HepG2 (cell line): ENCODE measurements at regions not wholly inside any gene's neighbourhood (a gene's known extent, or its start where the extent isn't known, plus 50 kb on each side); places are given as distances from the start of the nearest gene placed in this dataset.
A peak's percentile ranks its signal among the peaks of the same experiment; 100 is the strongest.

Experiments
- ATF7 ChIP-seq, 2 experiments: fragments of 450-650 bp in 1 of 2; sonication (generic) in 1 of 2; formaldehyde crosslinking in 1 of 2; IDR thresholded peaks; 2 replicates each; pipeline versions ENCODE4 v1.4.0 to v1.6.1; 2016 to 2020; ENCODE audit warnings: antibody characterized with exemption in 1 of 2, mild to moderate bottlenecking in 1 of 2, missing genetic modification reagents in 1 of 2
- CCDC6 ChIP-seq: sonication (generic); formaldehyde crosslinking; IDR thresholded peaks from 2 replicates; pipeline ENCODE4 v1.8.1; 2022; ENCODE audit warnings: mild to moderate bottlenecking, missing genetic modification reagents, moderate library complexity
- RAD51 ChIP-seq: fragments of 450-650 bp; IDR thresholded peaks from 2 replicates; pipeline ENCODE4 v1.6.1; 2016; ENCODE audit warnings: borderline replicate concordance
- RELA ChIP-seq: sonication (generic); formaldehyde crosslinking; IDR thresholded peaks from 2 replicates; pipeline ENCODE4 v1.4.0; 2020; ENCODE audit warnings: missing genetic modification reagents
- SMAD1 ChIP-seq: sonication (generic); formaldehyde crosslinking; IDR thresholded peaks from 2 replicates; pipeline ENCODE4 v1.4.0; 2020; ENCODE audit warnings: missing genetic modification reagents, low read depth, mild to moderate bottlenecking, borderline replicate concordance
- TOE1 ChIP-seq: sonication (generic); formaldehyde crosslinking; IDR thresholded peaks from 2 replicates; pipeline ENCODE4 v1.4.0; 2020; ENCODE audit warnings: mild to moderate bottlenecking, missing genetic modification reagents
- TOPORS ChIP-seq: sonication (generic); formaldehyde crosslinking; IDR thresholded peaks from 2 replicates; pipeline ENCODE4 v1.8.0; 2023; ENCODE audit warnings: mild to moderate bottlenecking, missing genetic modification reagents
- ZNF101 ChIP-seq: sonication (generic); formaldehyde crosslinking; IDR thresholded peaks from 2 replicates; pipeline ENCODE4 v1.4.0; 2020; ENCODE audit warnings: mild to moderate bottlenecking, low read depth, missing genetic modification reagents, borderline replicate concordance
- ZNF160 ChIP-seq: sonication (generic); formaldehyde crosslinking; IDR thresholded peaks from 2 replicates; pipeline ENCODE4 v1.8.0; 2022; ENCODE audit warnings: mild to moderate bottlenecking, inconsistent platforms, missing genetic modification reagents
- ZNF232 ChIP-seq: sonication (generic); formaldehyde crosslinking; IDR thresholded peaks from 2 replicates; pipeline ENCODE4 v1.4.0; 2020; ENCODE audit warnings: missing genetic modification reagents, borderline replicate concordance
- ZNF337 ChIP-seq: sonication (generic); formaldehyde crosslinking; IDR thresholded peaks from 2 replicates; pipeline ENCODE4 v1.5.1; 2020; ENCODE audit warnings: missing genetic modification reagents, low read depth, mild to moderate bottlenecking, borderline replicate concordance
- ZNF703 ChIP-seq: sonication (generic); formaldehyde crosslinking; IDR thresholded peaks from 2 replicates; pipeline ENCODE4 v1.5.1; 2020; ENCODE audit warnings: missing genetic modification reagents, mild to moderate bottlenecking, moderate library complexity, borderline replicate concordance
- ZNF746 ChIP-seq: sonication (generic); formaldehyde crosslinking; IDR thresholded peaks from 2 replicates; pipeline ENCODE4 v1.8.0; 2022; ENCODE audit warnings: mild to moderate bottlenecking, missing genetic modification reagents
- ZNF878 ChIP-seq: sonication (generic); formaldehyde crosslinking; IDR thresholded peaks from 2 replicates; pipeline ENCODE4 v1.8.1; 2023; ENCODE audit warnings: mild to moderate bottlenecking, missing genetic modification reagents, moderate library complexity
- TF ChIP-seq, protein P1 (sequence below), 2 experiments: fragments of 450-650 bp in 1 of 2; sonication (generic) in 1 of 2; formaldehyde crosslinking in 1 of 2; IDR thresholded peaks; 2 replicates each; pipeline versions ENCODE4 v1.6.1 to v1.8.0; 2016 to 2022; ENCODE audit warnings: antibody characterized with exemption in 1 of 2, mild to moderate bottlenecking in 1 of 2, missing genetic modification reagents in 1 of 2
- TF ChIP-seq, protein P2 (sequence below): sonication (generic); formaldehyde crosslinking; IDR thresholded peaks from 2 replicates; pipeline ENCODE4 v1.9.0; 2021; ENCODE audit warnings: missing genetic modification reagents, mild to moderate bottlenecking, borderline replicate concordance

DNA sequence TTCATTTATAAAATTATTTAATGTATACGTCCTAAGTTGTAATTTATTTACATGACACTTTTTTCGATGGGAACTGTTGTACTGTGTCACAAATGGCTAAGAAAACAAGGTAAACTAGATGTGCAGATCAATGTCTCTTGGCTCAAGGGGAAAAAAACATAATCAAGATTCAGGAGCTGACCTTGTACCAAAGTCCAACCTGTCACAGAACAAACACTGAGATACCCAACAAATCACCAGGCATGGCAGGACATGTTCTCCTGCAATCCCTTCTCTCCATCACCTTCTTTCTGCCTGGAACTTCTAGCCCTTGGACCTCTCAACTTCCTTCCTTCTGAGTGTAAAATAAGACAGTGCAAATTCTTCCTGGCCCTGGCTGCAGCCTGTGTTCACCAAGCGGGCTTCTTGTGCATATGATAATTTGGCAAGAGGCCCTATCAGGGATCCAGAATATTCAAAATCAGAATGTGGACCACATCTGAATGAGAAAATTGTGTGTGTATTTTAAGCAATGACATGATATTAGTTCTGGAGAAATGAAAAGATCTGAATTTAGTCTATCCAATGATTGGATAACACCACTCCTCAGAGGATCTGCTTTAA, 445.9 kb downstream of the ZNF536 start (continued):
- TF ChIP-seq, protein P1, sequence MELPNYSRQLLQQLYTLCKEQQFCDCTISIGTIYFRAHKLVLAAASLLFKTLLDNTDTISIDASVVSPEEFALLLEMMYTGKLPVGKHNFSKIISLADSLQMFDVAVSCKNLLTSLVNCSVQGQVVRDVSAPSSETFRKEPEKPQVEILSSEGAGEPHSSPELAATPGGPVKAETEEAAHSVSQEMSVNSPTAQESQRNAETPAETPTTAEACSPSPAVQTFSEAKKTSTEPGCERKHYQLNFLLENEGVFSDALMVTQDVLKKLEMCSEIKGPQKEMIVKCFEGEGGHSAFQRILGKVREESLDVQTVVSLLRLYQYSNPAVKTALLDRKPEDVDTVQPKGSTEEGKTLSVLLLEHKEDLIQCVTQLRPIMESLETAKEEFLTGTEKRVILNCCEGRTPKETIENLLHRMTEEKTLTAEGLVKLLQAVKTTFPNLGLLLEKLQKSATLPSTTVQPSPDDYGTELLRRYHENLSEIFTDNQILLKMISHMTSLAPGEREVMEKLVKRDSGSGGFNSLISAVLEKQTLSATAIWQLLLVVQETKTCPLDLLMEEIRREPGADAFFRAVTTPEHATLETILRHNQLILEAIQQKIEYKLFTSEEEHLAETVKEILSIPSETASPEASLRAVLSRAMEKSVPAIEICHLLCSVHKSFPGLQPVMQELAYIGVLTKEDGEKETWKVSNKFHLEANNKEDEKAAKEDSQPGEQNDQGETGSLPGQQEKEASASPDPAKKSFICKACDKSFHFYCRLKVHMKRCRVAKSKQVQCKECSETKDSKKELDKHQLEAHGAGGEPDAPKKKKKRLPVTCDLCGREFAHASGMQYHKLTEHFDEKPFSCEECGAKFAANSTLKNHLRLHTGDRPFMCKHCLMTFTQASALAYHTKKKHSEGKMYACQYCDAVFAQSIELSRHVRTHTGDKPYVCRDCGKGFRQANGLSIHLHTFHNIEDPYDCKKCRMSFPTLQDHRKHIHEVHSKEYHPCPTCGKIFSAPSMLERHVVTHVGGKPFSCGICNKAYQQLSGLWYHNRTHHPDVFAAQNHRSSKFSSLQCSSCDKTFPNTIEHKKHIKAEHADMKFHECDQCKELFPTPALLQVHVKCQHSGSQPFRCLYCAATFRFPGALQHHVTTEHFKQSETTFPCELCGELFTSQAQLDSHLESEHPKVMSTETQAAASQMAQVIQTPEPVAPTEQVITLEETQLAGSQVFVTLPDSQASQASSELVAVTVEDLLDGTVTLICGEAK (IDR thresholded peaks at IDR 0.05), result no peak
- TF ChIP-seq, protein P1 (CRISPR knock-in tag; IDR thresholded peaks at IDR 0.05), result no peak
- TF ChIP-seq CCDC6 (no peak), ZNF160 (CRISPR knock-in tag) (no peak), ZNF101 (CRISPR knock-in tag) (no peak), ZNF337 (CRISPR knock-in tag) (no peak), ATF7 (IDR thresholded peaks at IDR 0.05) (no peak), ATF7 (CRISPR knock-in tag; IDR thresholded peaks at IDR 0.05) (no peak), TOPORS (CRISPR knock-in tag) (no peak), ZNF878 (CRISPR knock-in tag) (0 out of 2 replicates have a peak, but pooled peaks have one; percentile 35), ZNF746 (CRISPR knock-in tag) (no peak), ZNF703 (CRISPR knock-in tag) (no peak), RAD51 (no peak), ZNF232 (CRISPR knock-in tag) (no peak), RELA (CRISPR knock-in tag) (no peak), SMAD1 (CRISPR knock-in tag) (no peak), TOE1 (CRISPR knock-in tag) (no peak)
- TF ChIP-seq, protein P2, sequence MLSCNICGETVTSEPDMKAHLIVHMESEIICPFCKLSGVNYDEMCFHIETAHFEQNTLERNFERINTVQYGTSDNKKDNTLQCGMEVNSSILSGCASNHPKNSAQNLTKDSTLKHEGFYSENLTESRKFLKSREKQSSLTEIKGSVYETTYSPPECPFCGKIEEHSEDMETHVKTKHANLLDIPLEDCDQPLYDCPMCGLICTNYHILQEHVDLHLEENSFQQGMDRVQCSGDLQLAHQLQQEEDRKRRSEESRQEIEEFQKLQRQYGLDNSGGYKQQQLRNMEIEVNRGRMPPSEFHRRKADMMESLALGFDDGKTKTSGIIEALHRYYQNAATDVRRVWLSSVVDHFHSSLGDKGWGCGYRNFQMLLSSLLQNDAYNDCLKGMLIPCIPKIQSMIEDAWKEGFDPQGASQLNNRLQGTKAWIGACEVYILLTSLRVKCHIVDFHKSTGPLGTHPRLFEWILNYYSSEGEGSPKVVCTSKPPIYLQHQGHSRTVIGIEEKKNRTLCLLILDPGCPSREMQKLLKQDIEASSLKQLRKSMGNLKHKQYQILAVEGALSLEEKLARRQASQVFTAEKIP, result no peak
